ENCODE measurements at regions not wholly inside any gene's neighbourhood (a gene's known extent, or its start where the extent isn't known, plus 50 kb on each side); places are given as distances from the start of the nearest gene placed in this dataset.

GRCh38 chr2:75428060-75428459 lies 132.7 kb downstream of the EVA1A start (continued):
- TF ChIP-seq ZNF532 (CRISPR knock-in tag; IDR thresholded peaks at IDR 0.05; ENCODE audit: borderline replicate concordance), result no peak

GRCh38 chr2:75424936-75425619 lies 135.7 kb downstream of the EVA1A start:
- peak; percentile 96 for ATAC-seq
- Mint-ChIP-seq H3K27me3 (ENCODE audit: low read depth) (peaks cover 2% of the 10 kb centered on the region; the same call in 1 of the 2 replicates), H3K4me1 (peaks cover 33% of the 10 kb centered on the region), H3K4me3 (no peak overlapping the region), H3K9me3 (peaks cover 6% of the 10 kb centered on the region), H3K36me3 (peaks cover 5% of the 10 kb centered on the region), H3K27ac (no peak overlapping the region)
- TF ChIP-seq ATF6 (CRISPR knock-in tag; IDR thresholded peaks at IDR 0.05), result no peak
- 0 out of 2 replicates have a peak, but pooled peaks have one; percentile 8 for TF ChIP-seq USF2 (CRISPR knock-in tag; IDR thresholded peaks at IDR 0.05)
- no peak for TF ChIP-seq NFYB (CRISPR knock-in tag; conservative IDR thresholded peaks at IDR 0.05; ENCODE audit: low read depth)
- TF ChIP-seq CTCF (IDR thresholded peaks at IDR 0.05), result peak; percentile 38; the same call in 1 of the 2 replicates
- no peak for TF ChIP-seq NR1H2 (CRISPR knock-in tag; IDR thresholded peaks at IDR 0.05)
- ChIA-PET CTCF (no interaction called here), POLR2A (no interaction called here)
- peak; percentile 30 for DNase-seq (ENCODE audit: low spot score)

GRCh38 chr2:75421986-75422385 lies 138.8 kb downstream of the EVA1A start:
- Mint-ChIP-seq H3K36me3 (peaks cover 5% of the 10 kb centered on the region), H3K27ac (no peak overlapping the region), H3K27me3 (ENCODE audit: low read depth) (no peaks in the 10 kb centered on the region), H3K4me1 (peaks cover 2% of the 10 kb centered on the region; the same call in 1 of the 2 replicates), H3K9me3 (peaks cover 6% of the 10 kb centered on the region), H3K4me3 (no peak overlapping the region)
- ChIA-PET CTCF (no interaction called here), POLR2A (no interaction called here)
- no peak for DNase-seq (ENCODE audit: low spot score)
- no peak for TF ChIP-seq ATF2 (CRISPR knock-in tag; IDR thresholded peaks at IDR 0.05; ENCODE audit: borderline replicate concordance, low read depth)
- no peak for TF ChIP-seq KAT7 (CRISPR knock-in tag; IDR thresholded peaks at IDR 0.05; ENCODE audit: borderline replicate concordance)
- TF ChIP-seq NFATC4 (CRISPR knock-in tag; IDR thresholded peaks at IDR 0.05), result no peak
- TF ChIP-seq MLX (CRISPR knock-in tag; IDR thresholded peaks at IDR 0.05), result no peak
- no peak for TF ChIP-seq CREM (CRISPR knock-in tag; IDR thresholded peaks at IDR 0.05)
- TF ChIP-seq ELF4 (CRISPR knock-in tag; IDR thresholded peaks at IDR 0.05; ENCODE audit: low read depth), result no peak
- TF ChIP-seq PREB (CRISPR knock-in tag; IDR thresholded peaks at IDR 0.05; ENCODE audit: borderline replicate concordance), result no peak
- no peak for ATAC-seq
